Spleen (tissue), 7 donors: ENCODE measurements at regions not wholly inside any gene's neighbourhood (a gene's known extent, or its start where the extent isn't known, plus 50 kb on each side); places are given as distances from the start of the nearest gene placed in this dataset.

Source experiments
- CTCF ChIP-seq, 11 experiments: fragments of 200-600 bp in 7 of 11; fragments of 450-650 bp in 4 of 11; sonication (generic) in 4 of 11; IDR thresholded peaks in 8 of 11; conservative IDR thresholded peaks in 3 of 11; 1 replicate in 7 of 11; 2 replicates in 4 of 11; pipeline versions ENCODE4 v1.4.0 to v1.8.0; 2016 to 2021; ENCODE audit warnings: antibody characterized with exemption in 11 of 11, inconsistent platforms in 4 of 11, mild to moderate bottlenecking in 1 of 11
- POLR2A ChIP-seq, 3 donors: fragments of 450-650 bp; IDR thresholded peaks; one replicate each; pipeline ENCODE4 v1.5.1; 2017; ENCODE audit warnings: antibody characterized with exemption in 3 of 3, mild to moderate bottlenecking in 1 of 3
- POLR2AphosphoS5 ChIP-seq, 3 donors: sonication (generic); formaldehyde crosslinking; IDR thresholded peaks; one replicate each; pipeline ENCODE4 v1.5.1; 2017; ENCODE audit warnings: antibody characterized with exemption in 3 of 3
- donor health status: DM: no; HTN: no; CAD: no; lungs with moderate emphysema.
- donor health status: DM: no; HTN: no; CAD: no.
- donor health status: DM: no; HTN: no; CAD: no.

GRCh38 chr6:113625850-113626249, 231.3 kb upstream of the MARCKS start:
- TF ChIP-seq CTCF (IDR thresholded peaks at IDR 0.05 in 8 of 11, conservative IDR thresholded peaks at IDR 0.05 in 3 of 11), result no peak
- TF ChIP-seq POLR2A (IDR thresholded peaks at IDR 0.05), result no peak
- TF ChIP-seq POLR2AphosphoS5 (IDR thresholded peaks at IDR 0.05), result no peak
